Omental fat pad (tissue), 3 donors: ENCODE measurements at regions not wholly inside any gene's neighbourhood (a gene's known extent, or its start where the extent isn't known, plus 50 kb on each side); places are given as distances from the start of the nearest gene placed in this dataset.

Experiments used
- ATAC-seq: fragments of 150-250 bp; one replicate; pipeline ENCODE4 v1.9.1; 2016; ENCODE audit warnings: mild to moderate bottlenecking, moderate library complexity; ENCODE audit not compliant: low FRiP score
- DNase-seq: peaks from one replicate; pipeline ENCODE4 v3.0.0-alpha.2; 2019; ENCODE audit warnings: low spot score
- CTCF ChIP-seq, 3 donors: fragments of 450-650 bp; IDR thresholded peaks; one replicate each; pipeline ENCODE4 v1.5.1; 2016 to 2017; ENCODE audit warnings: antibody characterized with exemption in 3 of 3, mild to moderate bottlenecking in 3 of 3, moderate library complexity in 2 of 3

GRCh38 chr9:106621313-106622163 lies 241.4 kb upstream of the ZNF462 start:
- TF ChIP-seq CTCF (IDR thresholded peaks at IDR 0.05): no peak
- DNase-seq (no peak), ATAC-seq (no peak)

- DNase-seq: no peak
- no peak for TF ChIP-seq CTCF (IDR thresholded peaks at IDR 0.05)
- no peak for ATAC-seq
These were observed 240.8 kb upstream of the ZNF462 start for GRCh38 chr9:106622164-106622487.

- no peak for ATAC-seq
- DNase-seq: no peak
- no peak for TF ChIP-seq CTCF (IDR thresholded peaks at IDR 0.05)
These were observed 239.4 kb upstream of the ZNF462 start for GRCh38 chr9:106623558-106623957.

GRCh38 chr9:106625259-106625789 lies 237.6 kb upstream of the ZNF462 start:
- TF ChIP-seq CTCF (IDR thresholded peaks at IDR 0.05): no peak
- DNase-seq (no peak), ATAC-seq (no peak)

- ATAC-seq: no peak
- TF ChIP-seq CTCF (IDR thresholded peaks at IDR 0.05): no peak
- no peak for DNase-seq
These were observed 236.0 kb upstream of the ZNF462 start for GRCh38 chr9:106626936-106627335.

- no peak for TF ChIP-seq CTCF (IDR thresholded peaks at IDR 0.05)
- ATAC-seq (no peak), DNase-seq (no peak)
These were observed 230.3 kb upstream of the ZNF462 start for GRCh38 chr9:106632621-106633020.

GRCh38 chr9:106634183-106634582 lies 228.8 kb upstream of the ZNF462 start:
- ATAC-seq (no peak), DNase-seq (no peak)
- TF ChIP-seq CTCF (IDR thresholded peaks at IDR 0.05): no peak
